ENCODE measurements at regions not wholly inside any gene's neighbourhood (a gene's known extent, or its start where the extent isn't known, plus 50 kb on each side); places are given as distances from the start of the nearest gene placed in this dataset.

DNA sequence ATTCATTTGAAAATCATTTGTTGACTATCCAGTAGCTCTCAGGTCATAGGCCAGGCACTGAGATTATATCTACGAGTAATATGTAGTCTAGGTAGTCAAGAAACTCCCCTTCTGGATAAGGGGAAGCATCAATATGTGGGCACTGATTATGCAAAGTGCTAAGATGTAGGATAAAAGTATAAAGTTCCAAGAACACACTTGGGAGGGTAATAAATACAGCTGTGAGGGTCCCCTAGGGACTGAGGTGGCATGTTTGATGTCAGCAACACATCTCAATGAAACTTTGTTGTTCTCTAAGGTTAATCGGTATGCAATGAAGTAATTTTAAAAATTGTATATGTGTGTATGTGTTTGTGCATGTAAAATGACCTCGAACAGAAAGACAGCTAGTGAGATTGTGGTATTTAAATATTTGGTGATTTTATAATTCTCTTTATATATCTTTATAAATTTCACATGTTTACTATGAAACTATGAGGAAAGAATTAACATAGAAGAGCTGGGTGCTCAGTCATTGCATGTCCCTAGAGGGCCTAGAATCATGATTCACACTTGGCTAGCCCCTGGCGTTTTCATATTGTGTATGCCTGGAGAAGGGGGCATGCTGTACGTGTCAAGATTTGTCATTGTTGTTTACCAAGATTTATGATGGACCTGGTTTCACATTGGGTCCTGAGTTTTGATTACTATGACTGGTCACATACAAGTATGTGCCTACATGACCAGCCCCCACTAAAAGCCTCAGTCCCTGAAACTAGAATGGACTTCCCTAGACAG is 140.1 kb upstream of the DUSP10 start:
- H3K36me3 ChIP-seq (ENCODE audit: control insufficient read depth, insufficient read depth, low read length): no peaks in the 10 kb centered on the region
- Mint-ChIP-seq H3K27me3 (ENCODE audit: insufficient read depth) (no peaks in the 10 kb centered on the region), H3K4me1 (peaks cover 16% of the 10 kb centered on the region), H3K36me3 (ENCODE audit: low read depth) (no peaks in the 10 kb centered on the region), H3K9me3 (no peaks in the 10 kb centered on the region), H3K27ac (no peak overlapping the region), H3K4me3 (no peak overlapping the region)
- no peak overlapping the region for H3K27ac ChIP-seq (ENCODE audit: low read depth, low read length)
- TF ChIP-seq CTCF (conservative IDR thresholded peaks at IDR 0.05): no peak
- H3K4me1 ChIP-seq (ENCODE audit: control insufficient read depth, insufficient read depth, low read length): peaks cover 1% of the 10 kb centered on the region
- no peak overlapping the region for H3K9ac ChIP-seq (ENCODE audit: extremely low read depth, low read length, poor library complexity, severe bottlenecking)
- WGBS, 2 experiments (ENCODE audit: insufficient coverage in 1 of 2, insufficient read length in 1 of 2): 80 to 95% methylated on average over 2 to 5 of the region's 5 CpGs
- no peaks in the 10 kb centered on the region for H3K9me3 ChIP-seq (ENCODE audit: control insufficient read depth, low read length)
- H3K4me3 ChIP-seq (ENCODE audit: low read length): no peak overlapping the region
- no peak for DNase-seq
- no peaks in the 10 kb centered on the region for H3K27me3 ChIP-seq (ENCODE audit: control insufficient read depth, insufficient read depth, low read length, poor library complexity, severe bottlenecking)

GRCh38 chr1:221880182-221880581 is 138.3 kb upstream of the DUSP10 start:
- no peaks in the 10 kb centered on the region for H3K9me3 ChIP-seq (ENCODE audit: control insufficient read depth, low read length)
- H3K4me3 Mint-ChIP-seq: no peak overlapping the region
- no peaks in the 10 kb centered on the region for H3K4me1 ChIP-seq (ENCODE audit: control insufficient read depth, insufficient read depth, low read length)
- H3K27ac ChIP-seq (ENCODE audit: low read depth, low read length): no peak overlapping the region
- H3K4me1 Mint-ChIP-seq: peaks cover 14% of the 10 kb centered on the region
- no peak for DNase-seq
- 83% methylated on average over 1 of the region's 1 CpG for WGBS, 2 experiments (ENCODE audit: insufficient coverage in 1 of 2, insufficient read length in 1 of 2)
- H3K36me3 ChIP-seq (ENCODE audit: control insufficient read depth, insufficient read depth, low read length): no peaks in the 10 kb centered on the region
- TF ChIP-seq CTCF (conservative IDR thresholded peaks at IDR 0.05): no peak
- no peaks in the 10 kb centered on the region for H3K27me3 ChIP-seq (ENCODE audit: control insufficient read depth, insufficient read depth, low read length, poor library complexity, severe bottlenecking)
- no peaks in the 10 kb centered on the region for H3K36me3 Mint-ChIP-seq (ENCODE audit: low read depth)
- H3K9me3 Mint-ChIP-seq: no peaks in the 10 kb centered on the region
- no peak overlapping the region for H3K9ac ChIP-seq (ENCODE audit: extremely low read depth, low read length, poor library complexity, severe bottlenecking)
- no peaks in the 10 kb centered on the region for H3K27me3 Mint-ChIP-seq (ENCODE audit: insufficient read depth)
- H3K4me3 ChIP-seq (ENCODE audit: low read length): no peak overlapping the region
- H3K27ac Mint-ChIP-seq: no peak overlapping the region

- no peak for DNase-seq
- H3K9me3 Mint-ChIP-seq: no peaks in the 10 kb centered on the region
- no peaks in the 10 kb centered on the region for H3K27me3 Mint-ChIP-seq (ENCODE audit: insufficient read depth)
- H3K4me1 Mint-ChIP-seq: peaks cover 31% of the 10 kb centered on the region
- Histone ChIP-seq H3K4me3 (ENCODE audit: low read length) (no peak overlapping the region), H3K9me3 (ENCODE audit: control insufficient read depth, low read length) (no peaks in the 10 kb centered on the region), H3K27me3 (ENCODE audit: control insufficient read depth, insufficient read depth, low read length, poor library complexity, severe bottlenecking) (no peaks in the 10 kb centered on the region), H3K27ac (ENCODE audit: low read depth, low read length) (no peak overlapping the region), H3K36me3 (ENCODE audit: control insufficient read depth, insufficient read depth, low read length) (no peaks in the 10 kb centered on the region), H3K9ac (ENCODE audit: extremely low read depth, low read length, poor library complexity, severe bottlenecking) (no peak overlapping the region), H3K4me1 (ENCODE audit: control insufficient read depth, insufficient read depth, low read length) (peaks cover 7% of the 10 kb centered on the region)
- no peak overlapping the region for H3K27ac Mint-ChIP-seq
- H3K36me3 Mint-ChIP-seq (ENCODE audit: low read depth): no peaks in the 10 kb centered on the region
- no peak for TF ChIP-seq CTCF (conservative IDR thresholded peaks at IDR 0.05)
- no peak overlapping the region for H3K4me3 Mint-ChIP-seq
Observed at GRCh38 chr1:221878134-221878533, 136.2 kb upstream of the DUSP10 start.
